GM18505 (cell line): ENCODE measurements at regions not wholly inside any gene's neighbourhood (a gene's known extent, or its start where the extent isn't known, plus 50 kb on each side); places are given as distances from the start of the nearest gene placed in this dataset.

Source experiments
- ATAC-seq: cut with Tn5 transposase; IDR thresholded peaks from one replicate; pipeline ENCODE4 v1.9.1; 2021; ENCODE audit not compliant: unreplicated experiment
- POLR2A ChIP-seq: IDR thresholded peaks from 4 replicates; pipeline ENCODE4 v1.6.1; 2011; ENCODE audit warnings: borderline replicate concordance; ENCODE audit not compliant: insufficient read depth, insufficient read length; ENCODE audit errors: extremely low read depth

GRCh38 chr15:69627548-69628158, 175.0 kb downstream of the RPLP1 start:
- no peak for TF ChIP-seq POLR2A
- no peak for ATAC-seq

- TF ChIP-seq POLR2A = no peak
- ATAC-seq = no peak
These were observed 175.9 kb downstream of the RPLP1 start for GRCh38 chr15:69628256-69629093.

GRCh38 chr15:69629631-69630161, 177.1 kb downstream of the RPLP1 start:
- no peak for ATAC-seq
- no peak for TF ChIP-seq POLR2A

- TF ChIP-seq POLR2A = no peak
- ATAC-seq = no peak
These were observed 178.4 kb downstream of the RPLP1 start for GRCh38 chr15:69631005-69631404.

GRCh38 chr15:69631978-69632377, 179.4 kb downstream of the RPLP1 start:
- ATAC-seq = no peak
- TF ChIP-seq POLR2A = no peak

- TF ChIP-seq POLR2A = no peak
- ATAC-seq = no peak
These were observed 182.2 kb downstream of the RPLP1 start for GRCh38 chr15:69634860-69635259.

- no peak for TF ChIP-seq POLR2A
- no peak for ATAC-seq
These were observed 183.7 kb downstream of the RPLP1 start for GRCh38 chr15:69636169-69636915.

GRCh38 chr15:69637818-69638217, 185.2 kb downstream of the RPLP1 start:
- TF ChIP-seq POLR2A = no peak
- ATAC-seq = no peak

- no peak for ATAC-seq
- no peak for TF ChIP-seq POLR2A
These were observed 190.9 kb downstream of the RPLP1 start for GRCh38 chr15:69643476-69643875.

- no peak for TF ChIP-seq POLR2A
- ATAC-seq = no peak
These were observed 191.4 kb downstream of the RPLP1 start for GRCh38 chr15:69643971-69644370.

GRCh38 chr15:69644876-69645275, 192.3 kb downstream of the RPLP1 start:
- no peak for ATAC-seq
- TF ChIP-seq POLR2A = no peak

- no peak for ATAC-seq
- no peak for TF ChIP-seq POLR2A
These were observed 194.5 kb downstream of the RPLP1 start for GRCh38 chr15:69647142-69647513.

- no peak for TF ChIP-seq POLR2A
- no peak for ATAC-seq
These were observed 195.6 kb downstream of the RPLP1 start for GRCh38 chr15:69648212-69648611.
